ENCODE measurements at regions not wholly inside any gene's neighbourhood (a gene's known extent, or its start where the extent isn't known, plus 50 kb on each side); places are given as distances from the start of the nearest gene placed in this dataset.

GRCh38 chr9:29514862-29515261, 1941.6 kb upstream of the C9orf72 start:
- TF ChIP-seq CTCF (IDR thresholded peaks at IDR 0.05) (no peak), POLR2A (IDR thresholded peaks at IDR 0.05) (no peak)

Measured in prostate gland (tissue), 2 donors.